NCI-H460 (cell line): ENCODE measurements at regions not wholly inside any gene's neighbourhood (a gene's known extent, or its start where the extent isn't known, plus 50 kb on each side); places are given as distances from the start of the nearest gene placed in this dataset.

Experiments
- DNase-seq: peaks from one replicate; pipeline ENCODE4 v3.0.0-alpha.2; 2016; ENCODE audit warnings: low read depth; ENCODE audit errors: extremely low read depth

DNA sequence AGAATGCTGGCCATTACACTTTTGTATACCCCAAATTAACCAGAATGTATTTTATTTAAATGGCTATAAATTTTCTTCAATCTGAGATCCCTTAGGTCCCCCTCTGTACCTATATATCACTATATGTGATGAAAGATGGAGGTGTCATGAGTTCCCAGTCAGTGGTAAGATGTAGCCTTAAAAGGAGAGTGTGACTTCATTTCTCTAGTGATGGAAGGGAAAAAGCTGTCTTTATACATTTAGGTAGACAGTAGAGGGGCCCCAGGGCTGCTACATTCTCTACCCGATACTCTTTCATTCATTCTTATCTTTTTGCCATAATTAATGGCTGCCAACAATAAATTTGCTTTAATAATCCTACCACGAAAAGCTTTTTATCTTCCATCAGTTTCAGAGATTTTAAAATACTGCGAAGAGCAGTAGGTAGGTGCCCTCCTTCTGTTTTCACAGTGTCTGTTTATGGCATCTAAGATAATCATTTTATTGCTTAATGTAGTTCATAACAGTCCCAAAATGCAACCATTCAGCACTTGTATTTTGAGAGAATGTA, 301.3 kb downstream of the ZNF608 start:
- no peak for DNase-seq

- no peak for DNase-seq
These were observed 302.2 kb downstream of the ZNF608 start for GRCh38 chr5:124444147-124444775.

DNA sequence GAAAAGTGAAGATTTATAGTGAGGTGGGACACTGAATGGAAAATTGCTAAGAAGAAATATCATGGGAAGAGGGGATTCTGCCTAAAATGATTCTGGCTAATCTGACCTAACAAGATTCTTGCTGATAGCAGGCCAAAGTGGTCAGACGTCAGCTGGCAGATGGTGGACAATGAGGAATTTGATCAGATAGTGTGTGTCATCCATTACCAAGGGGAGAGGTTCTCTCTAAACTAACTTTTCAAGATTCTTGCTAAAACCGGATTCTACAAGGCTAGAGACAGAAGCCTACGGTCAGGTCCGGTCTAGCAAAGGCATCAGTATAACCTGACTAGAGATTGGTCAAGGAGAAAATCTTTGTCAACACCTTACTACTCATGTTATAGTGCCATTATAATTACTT, 306.0 kb downstream of the ZNF608 start:
- no peak for DNase-seq

DNA sequence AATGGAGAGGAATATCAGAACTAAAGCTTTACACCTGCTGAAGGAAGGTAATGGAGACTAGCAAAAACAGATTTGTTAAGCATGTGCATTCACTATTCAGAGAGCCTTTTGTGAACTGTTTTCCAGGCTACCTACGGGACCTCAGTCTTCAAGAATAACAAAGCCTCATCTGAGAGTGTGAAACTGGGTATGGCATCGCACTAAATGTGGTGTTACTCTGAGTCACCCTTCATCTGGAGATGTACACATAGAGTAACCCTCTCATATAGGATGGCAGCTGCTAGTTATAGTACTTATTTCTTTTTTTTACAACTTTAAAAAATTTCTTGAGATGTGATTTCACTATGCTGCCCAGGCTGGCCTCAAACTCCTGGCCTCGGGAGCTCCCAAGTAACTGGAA, 306.8 kb downstream of the ZNF608 start:
- DNase-seq: no peak

GRCh38 chr5:124438903-124439281, 307.5 kb downstream of the ZNF608 start:
- DNase-seq: no peak

DNA sequence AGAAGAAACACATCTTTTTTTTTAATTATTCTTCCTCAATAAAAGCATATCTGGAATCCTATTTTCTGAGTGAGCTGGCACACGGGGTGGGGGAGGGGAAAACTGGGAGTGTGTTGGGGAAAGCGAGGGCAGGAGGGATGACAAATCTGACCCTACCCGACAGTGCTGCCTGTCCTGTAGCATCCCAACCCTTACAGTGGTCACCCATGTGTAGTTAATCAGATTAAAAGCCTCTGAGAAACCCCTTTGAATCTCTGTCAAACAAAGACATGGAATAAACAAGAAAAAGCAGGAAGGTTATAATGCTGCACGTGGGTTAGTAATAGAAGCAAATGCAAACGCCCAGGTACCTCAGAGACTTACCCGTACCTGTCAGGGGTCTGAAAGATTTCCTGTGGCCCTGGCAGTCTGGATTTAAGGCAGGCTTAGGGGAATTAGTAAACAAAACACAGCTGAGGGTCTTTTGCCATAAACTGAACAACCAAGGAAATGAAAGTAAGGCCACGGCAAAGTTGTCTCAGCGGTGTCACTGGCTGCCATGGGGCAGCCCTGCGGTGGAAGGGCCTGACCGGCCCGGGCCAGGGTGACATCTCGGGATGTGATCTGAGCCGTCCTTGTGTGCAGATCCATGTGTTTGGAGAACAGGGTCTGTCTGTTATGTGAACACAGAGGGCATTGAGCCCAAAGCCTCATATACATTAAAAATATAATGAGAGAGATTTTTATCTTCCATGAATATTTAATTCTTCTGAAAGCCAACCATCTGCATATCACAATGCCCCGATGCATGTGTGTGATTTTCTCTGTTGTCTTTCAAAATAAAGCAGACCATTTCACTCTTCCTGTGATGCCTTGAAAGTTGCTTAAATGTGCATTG, 308.2 kb downstream of the ZNF608 start:
- no peak for DNase-seq

GRCh38 chr5:124436294-124436693, 310.1 kb downstream of the ZNF608 start:
- DNase-seq: no peak

GRCh38 chr5:124433170-124433569, 313.3 kb downstream of the ZNF608 start:
- DNase-seq: no peak

- DNase-seq: no peak
These were observed 324.9 kb downstream of the ZNF608 start for GRCh38 chr5:124421584-124421983.

DNA sequence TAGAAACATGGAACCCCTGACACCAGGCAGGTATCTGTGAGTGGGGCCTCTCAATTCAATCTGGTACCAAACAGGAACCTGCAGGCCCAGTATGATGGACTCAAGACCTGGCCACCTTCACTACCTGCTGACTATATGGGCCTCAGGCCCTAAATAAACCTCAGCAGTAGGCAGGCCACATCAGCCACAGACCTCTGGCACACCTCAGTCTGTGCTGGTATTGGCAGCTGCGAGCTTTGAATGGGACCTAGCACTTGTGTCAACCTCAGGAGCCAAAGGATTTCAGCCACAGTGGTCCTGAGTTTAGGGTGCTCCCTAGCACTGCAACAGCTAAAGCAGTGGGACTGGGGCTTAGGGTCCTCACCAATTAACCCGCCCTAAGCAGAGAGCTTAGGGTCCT, 325.5 kb downstream of the ZNF608 start:
- DNase-seq: no peak

DNA sequence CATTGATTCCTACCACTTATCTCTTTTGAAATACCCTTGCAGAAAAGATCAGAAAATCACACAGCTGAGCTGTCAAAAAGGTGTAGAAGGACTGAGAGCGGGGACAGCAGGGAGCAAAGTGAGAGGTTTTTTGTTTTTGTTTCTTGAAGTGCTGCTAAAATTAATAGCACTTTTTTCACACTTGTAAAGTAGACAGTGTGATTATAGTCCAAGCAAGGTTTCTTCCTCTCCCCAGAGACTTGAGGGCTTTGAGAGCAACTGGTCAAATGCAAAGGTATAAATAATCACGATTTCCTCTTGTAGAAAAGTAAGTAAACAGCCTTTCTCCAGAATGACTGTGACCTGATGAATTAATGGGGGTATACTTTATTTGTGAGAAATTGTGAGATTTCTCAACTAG, 326.9 kb downstream of the ZNF608 start:
- no peak for DNase-seq

- no peak for DNase-seq
These were observed 328.0 kb downstream of the ZNF608 start for GRCh38 chr5:124418390-124418789.

GRCh38 chr5:124417196-124417595, 329.2 kb downstream of the ZNF608 start:
- no peak for DNase-seq

GRCh38 chr5:124416627-124417026, 329.8 kb downstream of the ZNF608 start:
- no peak for DNase-seq

DNA sequence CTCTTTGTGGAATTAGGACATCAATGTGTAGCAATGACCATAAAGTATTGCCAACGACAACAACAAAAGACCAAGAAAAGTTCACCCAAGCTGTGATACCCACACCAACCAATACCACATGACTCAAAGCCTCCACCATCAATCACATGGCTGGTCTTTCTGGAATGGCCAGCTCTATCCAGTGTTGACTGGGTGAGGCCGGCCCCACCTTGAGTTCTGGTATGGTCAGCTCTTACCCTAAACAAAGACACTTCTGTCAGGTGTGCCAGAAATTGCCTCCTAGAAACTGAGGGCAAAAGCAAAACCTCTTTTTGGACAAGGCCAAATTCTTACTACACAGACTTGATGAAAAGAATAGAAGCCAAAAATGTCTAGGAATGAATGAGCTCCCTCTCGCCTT, 331.5 kb downstream of the ZNF608 start:
- no peak for DNase-seq

DNA sequence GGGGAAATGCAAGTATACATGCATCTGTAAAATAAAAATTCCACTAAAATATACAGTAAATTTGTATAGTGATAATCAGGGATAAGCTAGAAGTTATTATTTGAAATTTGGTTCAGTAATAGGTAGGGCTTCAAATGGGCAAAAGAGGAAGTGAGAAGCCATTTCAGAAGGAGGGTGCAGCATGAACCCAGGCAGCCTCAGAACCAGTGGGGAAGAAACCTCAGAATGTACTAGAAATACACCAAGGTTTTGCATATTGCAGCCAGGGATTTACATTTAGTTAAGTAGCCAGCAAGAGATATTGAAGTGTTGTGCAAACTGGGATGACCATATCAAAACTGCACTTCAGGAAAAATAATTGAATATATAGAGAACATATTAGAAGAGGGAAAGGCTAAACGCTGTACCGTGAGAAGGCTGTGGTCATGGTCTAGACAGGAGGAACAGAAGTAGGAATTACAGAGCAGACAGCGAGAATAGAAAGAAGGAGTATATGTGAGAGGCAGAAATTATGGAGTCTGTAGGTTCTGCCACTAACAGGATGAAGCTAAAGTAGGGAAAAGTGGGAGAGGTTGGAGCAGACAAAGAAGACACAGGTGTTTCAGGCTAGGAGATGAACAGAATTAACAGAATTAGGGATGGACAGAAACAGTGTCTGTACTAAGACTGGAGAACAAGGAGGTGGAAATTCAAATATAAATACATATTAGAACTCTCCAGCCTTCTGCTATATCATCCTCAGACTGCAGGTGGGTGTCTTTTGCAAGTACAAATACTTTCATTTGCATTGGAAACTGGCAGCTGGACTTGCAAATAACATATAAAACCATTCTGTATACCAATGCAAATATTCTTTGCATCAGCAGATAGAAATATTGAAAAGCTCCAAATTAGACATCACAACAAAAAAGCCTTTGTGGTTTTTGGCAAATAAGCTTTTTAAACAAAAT, 335.6 kb downstream of the ZNF608 start:
- no peak for DNase-seq

GRCh38 chr5:124408738-124409453, 337.5 kb downstream of the ZNF608 start:
- no peak for DNase-seq

GRCh38 chr5:124404796-124405195, 341.6 kb downstream of the ZNF608 start:
- DNase-seq: no peak

- DNase-seq: no peak
These were observed 343.2 kb downstream of the ZNF608 start for GRCh38 chr5:124403281-124403680.

DNA sequence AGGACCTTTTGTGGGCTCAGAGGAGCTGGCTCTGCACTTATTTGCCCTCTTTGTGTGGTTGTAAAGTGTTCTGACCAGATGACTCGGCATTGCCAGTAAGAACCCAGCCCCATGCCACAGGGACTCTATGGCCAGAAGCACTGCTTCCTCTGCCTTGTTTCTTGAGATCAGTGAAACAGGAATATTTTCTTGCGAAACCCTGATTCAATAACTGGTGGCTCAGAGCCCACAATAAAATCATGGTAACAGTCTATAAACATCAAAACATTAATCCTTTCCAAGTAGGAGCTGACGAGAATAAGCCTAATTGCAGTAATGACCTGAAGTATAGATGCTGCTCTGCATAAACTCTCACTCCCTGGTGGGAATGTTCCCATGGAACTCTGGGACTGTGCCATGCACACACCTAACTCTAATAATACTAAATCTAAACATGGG, 344.3 kb downstream of the ZNF608 start:
- DNase-seq: no peak
